GM10266 (cell line): ENCODE measurements at regions not wholly inside any gene's neighbourhood (a gene's known extent, or its start where the extent isn't known, plus 50 kb on each side); places are given as distances from the start of the nearest gene placed in this dataset.

Experiments
- DNase-seq: peaks from one replicate; pipeline ENCODE4 v3.0.0; 2012; ENCODE audit errors: extremely low spot score
- CTCF ChIP-seq: IDR thresholded peaks from 2 replicates; pipeline ENCODE4 v1.5.1; 2012; ENCODE audit warnings: mild to moderate bottlenecking, low read depth; ENCODE audit not compliant: control insufficient read depth, insufficient read depth; ENCODE audit errors: missing control alignments

- DNase-seq = no peak
- no peak for TF ChIP-seq CTCF
Observed at GRCh38 chr4:84342161-84342560, 156.9 kb downstream of the NKX6-1 start.

GRCh38 chr4:84341559-84341958 is 157.5 kb downstream of the NKX6-1 start:
- DNase-seq = no peak
- TF ChIP-seq CTCF = no peak

GRCh38 chr4:84338367-84338766 is 160.7 kb downstream of the NKX6-1 start:
- TF ChIP-seq CTCF = no peak
- no peak for DNase-seq

- no peak for DNase-seq
- no peak for TF ChIP-seq CTCF
Observed at GRCh38 chr4:84336964-84337705, 162.0 kb downstream of the NKX6-1 start.

- no peak for TF ChIP-seq CTCF
- no peak for DNase-seq
Observed at GRCh38 chr4:84327526-84327925, 171.6 kb downstream of the NKX6-1 start.

- TF ChIP-seq CTCF = no peak
- no peak for DNase-seq
Observed at GRCh38 chr4:84325625-84326024, 173.5 kb downstream of the NKX6-1 start.
